Activated T-helper 17 cell treated with anti-CD3 and anti-CD28 coated beads, Interleukin-2, amount 50 U/mL, for 72 hours (primary cell): ENCODE measurements at regions not wholly inside any gene's neighbourhood (a gene's known extent, or its start where the extent isn't known, plus 50 kb on each side); places are given as distances from the start of the nearest gene placed in this dataset.
A peak's percentile ranks its signal among the peaks of the same experiment; 100 is the strongest.

Experiments used
- ATAC-seq: fragments of 150-1000 bp; cut with Tn5 transposase; replicated peaks from 2 replicates; pipeline ENCODE4 v1.10.0; 2021; ENCODE audit warnings: mild to moderate bottlenecking, moderate library complexity
- H3K27ac Mint-ChIP-seq: one replicate; pipeline ENCODE4 v1.8.0; 2022; ENCODE audit warnings: mixed read lengths
- H3K27me3 Mint-ChIP-seq: one replicate; pipeline ENCODE4 v1.8.0; 2022; ENCODE audit warnings: mixed read lengths
- H3K36me3 Mint-ChIP-seq: one replicate; pipeline ENCODE4 v1.8.0; 2022; ENCODE audit warnings: low read depth, mild to moderate bottlenecking, mixed read lengths
- H3K4me1 Mint-ChIP-seq: one replicate; pipeline ENCODE4 v1.8.0; 2022; ENCODE audit warnings: mixed read lengths
- H3K4me3 Mint-ChIP-seq: one replicate; pipeline ENCODE4 v1.8.0; 2022; ENCODE audit warnings: mild to moderate bottlenecking, mixed read lengths
- H3K9me3 Mint-ChIP-seq: one replicate; pipeline ENCODE4 v1.8.0; 2022; ENCODE audit warnings: mixed read lengths

- Mint-ChIP-seq H3K9me3 (peaks cover 6% of the 10 kb centered on the region), H3K27ac (no peak overlapping the region), H3K4me3 (no peak overlapping the region), H3K36me3 (no peaks in the 10 kb centered on the region), H3K27me3 (peaks cover 7% of the 10 kb centered on the region), H3K4me1 (no peaks in the 10 kb centered on the region)
- ATAC-seq, result no peak
Measured at GRCh38 chr5:61252643-61252925, 79.5 kb upstream of the ZSWIM6 start.

GRCh38 chr5:61253547-61253946 is 78.5 kb upstream of the ZSWIM6 start:
- Mint-ChIP-seq H3K27ac (no peak overlapping the region), H3K4me3 (no peak overlapping the region), H3K36me3 (no peaks in the 10 kb centered on the region), H3K4me1 (no peaks in the 10 kb centered on the region), H3K27me3 (peaks cover 7% of the 10 kb centered on the region), H3K9me3 (peaks cover 6% of the 10 kb centered on the region)
- no peak for ATAC-seq

- peaks cover 3% of the 10 kb centered on the region for H3K9me3 Mint-ChIP-seq
- peaks cover 5% of the 10 kb centered on the region for H3K27me3 Mint-ChIP-seq
- no peak overlapping the region for H3K4me3 Mint-ChIP-seq
- no peaks in the 10 kb centered on the region for H3K36me3 Mint-ChIP-seq
- no peak overlapping the region for H3K27ac Mint-ChIP-seq
- no peaks in the 10 kb centered on the region for H3K4me1 Mint-ChIP-seq
- ATAC-seq, result no peak
Measured at GRCh38 chr5:61254969-61255555, 77.0 kb upstream of the ZSWIM6 start.

GRCh38 chr5:61256474-61256873 is 75.6 kb upstream of the ZSWIM6 start:
- H3K27ac Mint-ChIP-seq, result no peak overlapping the region
- H3K27me3 Mint-ChIP-seq, result peaks cover 6% of the 10 kb centered on the region
- no peaks in the 10 kb centered on the region for H3K4me1 Mint-ChIP-seq
- no peak for ATAC-seq
- H3K9me3 Mint-ChIP-seq, result no peaks in the 10 kb centered on the region
- no peak overlapping the region for H3K4me3 Mint-ChIP-seq
- H3K36me3 Mint-ChIP-seq, result no peaks in the 10 kb centered on the region

- no peak for ATAC-seq
- Mint-ChIP-seq H3K4me1 (no peaks in the 10 kb centered on the region), H3K36me3 (no peaks in the 10 kb centered on the region), H3K27ac (no peak overlapping the region), H3K4me3 (no peak overlapping the region), H3K27me3 (peaks cover 8% of the 10 kb centered on the region), H3K9me3 (no peaks in the 10 kb centered on the region)
Measured at GRCh38 chr5:61257421-61257820, 74.6 kb upstream of the ZSWIM6 start.

GRCh38 chr5:61261136-61261535 is 70.9 kb upstream of the ZSWIM6 start:
- Mint-ChIP-seq H3K4me3 (no peak overlapping the region), H3K36me3 (no peaks in the 10 kb centered on the region), H3K9me3 (no peaks in the 10 kb centered on the region), H3K27ac (no peak overlapping the region), H3K4me1 (no peaks in the 10 kb centered on the region), H3K27me3 (peaks cover 8% of the 10 kb centered on the region)
- ATAC-seq, result no peak

- Mint-ChIP-seq H3K4me3 (no peak overlapping the region), H3K9me3 (no peaks in the 10 kb centered on the region), H3K36me3 (no peaks in the 10 kb centered on the region), H3K4me1 (no peaks in the 10 kb centered on the region), H3K27me3 (peaks cover 8% of the 10 kb centered on the region), H3K27ac (no peak overlapping the region)
- ATAC-seq, result peak; percentile 31
Measured at GRCh38 chr5:61262080-61262479, 70.0 kb upstream of the ZSWIM6 start.

- H3K4me1 Mint-ChIP-seq, result no peaks in the 10 kb centered on the region
- H3K27ac Mint-ChIP-seq, result no peak overlapping the region
- peaks cover 8% of the 10 kb centered on the region for H3K27me3 Mint-ChIP-seq
- peak; percentile 56 for ATAC-seq
- no peaks in the 10 kb centered on the region for H3K36me3 Mint-ChIP-seq
- H3K9me3 Mint-ChIP-seq, result no peaks in the 10 kb centered on the region
- no peak overlapping the region for H3K4me3 Mint-ChIP-seq
Measured at GRCh38 chr5:61263072-61263471, 69.0 kb upstream of the ZSWIM6 start.

- Mint-ChIP-seq H3K4me3 (no peak overlapping the region), H3K27ac (no peak overlapping the region), H3K36me3 (no peaks in the 10 kb centered on the region), H3K9me3 (no peaks in the 10 kb centered on the region), H3K27me3 (peaks cover 8% of the 10 kb centered on the region), H3K4me1 (no peaks in the 10 kb centered on the region)
- ATAC-seq, result no peak
Measured at GRCh38 chr5:61263561-61264272, 68.3 kb upstream of the ZSWIM6 start.

GRCh38 chr5:61264273-61264661 is 67.8 kb upstream of the ZSWIM6 start:
- no peak for ATAC-seq
- Mint-ChIP-seq H3K4me1 (peaks cover 5% of the 10 kb centered on the region), H3K27me3 (peaks cover 8% of the 10 kb centered on the region), H3K27ac (no peak overlapping the region), H3K36me3 (no peaks in the 10 kb centered on the region), H3K4me3 (no peak overlapping the region), H3K9me3 (no peaks in the 10 kb centered on the region)

GRCh38 chr5:61267116-61267515 is 64.9 kb upstream of the ZSWIM6 start:
- peaks cover 7% of the 10 kb centered on the region for H3K4me1 Mint-ChIP-seq
- no peak overlapping the region for H3K4me3 Mint-ChIP-seq
- ATAC-seq, result no peak
- H3K9me3 Mint-ChIP-seq, result no peaks in the 10 kb centered on the region
- no peak overlapping the region for H3K27ac Mint-ChIP-seq
- H3K36me3 Mint-ChIP-seq, result no peaks in the 10 kb centered on the region
- peaks cover 4% of the 10 kb centered on the region for H3K27me3 Mint-ChIP-seq

GRCh38 chr5:61268871-61269270 is 63.2 kb upstream of the ZSWIM6 start:
- peak overlapping the region; percentile 26 for H3K4me3 Mint-ChIP-seq
- H3K9me3 Mint-ChIP-seq, result no peaks in the 10 kb centered on the region
- ATAC-seq, result no peak
- peaks cover 7% of the 10 kb centered on the region for H3K4me1 Mint-ChIP-seq
- no peaks in the 10 kb centered on the region for H3K36me3 Mint-ChIP-seq
- H3K27ac Mint-ChIP-seq, result peak overlapping the region; percentile 71
- H3K27me3 Mint-ChIP-seq, result peaks cover 4% of the 10 kb centered on the region

- no peaks in the 10 kb centered on the region for H3K36me3 Mint-ChIP-seq
- peaks cover 7% of the 10 kb centered on the region for H3K4me1 Mint-ChIP-seq
- H3K27ac Mint-ChIP-seq, result no peak overlapping the region
- no peaks in the 10 kb centered on the region for H3K27me3 Mint-ChIP-seq
- ATAC-seq, result no peak
- no peaks in the 10 kb centered on the region for H3K9me3 Mint-ChIP-seq
- H3K4me3 Mint-ChIP-seq, result no peak overlapping the region
Measured at GRCh38 chr5:61270510-61271165, 61.4 kb upstream of the ZSWIM6 start.

GRCh38 chr5:61272688-61273087 is 59.4 kb upstream of the ZSWIM6 start:
- no peaks in the 10 kb centered on the region for H3K27me3 Mint-ChIP-seq
- ATAC-seq, result no peak
- H3K36me3 Mint-ChIP-seq, result no peaks in the 10 kb centered on the region
- H3K27ac Mint-ChIP-seq, result no peak overlapping the region
- H3K4me3 Mint-ChIP-seq, result no peak overlapping the region
- no peaks in the 10 kb centered on the region for H3K9me3 Mint-ChIP-seq
- peaks cover 16% of the 10 kb centered on the region for H3K4me1 Mint-ChIP-seq

- ATAC-seq, result no peak
- H3K4me3 Mint-ChIP-seq, result no peak overlapping the region
- H3K9me3 Mint-ChIP-seq, result no peaks in the 10 kb centered on the region
- H3K4me1 Mint-ChIP-seq, result peaks cover 16% of the 10 kb centered on the region
- H3K36me3 Mint-ChIP-seq, result no peaks in the 10 kb centered on the region
- no peaks in the 10 kb centered on the region for H3K27me3 Mint-ChIP-seq
- H3K27ac Mint-ChIP-seq, result no peak overlapping the region
Measured at GRCh38 chr5:61273279-61273975, 58.6 kb upstream of the ZSWIM6 start.
